IMR-90 (cell line): ENCODE measurements at regions not wholly inside any gene's neighbourhood (a gene's known extent, or its start where the extent isn't known, plus 50 kb on each side); places are given as distances from the start of the nearest gene placed in this dataset.

ENCODE experiments used
- ATAC-seq: fragments of 200-7000 bp; cut with Tn5 transposase; 2 replicates; pipeline ENCODE4 v1.9.1; 2020; ENCODE audit warnings: low read depth, mild to moderate bottlenecking, moderate library complexity
- BruUV-seq: library from RNA; stranded (reverse); fragments of 400-500 nt; replicated peaks from 2 replicates; lab custom pipeline; 2021; lab: Mats Ljungman, UMichigan
- CTCF ChIA-PET: fragments of 300-600 bp; formaldehyde crosslinking; extraction: SDS; loops from one replicate; lab custom pipeline; 2021; ENCODE audit warnings: antibody characterized with exemption; lab: Yijun Ruan, JAX
- POLR2A ChIA-PET: fragments of 300-600 bp; sonication (Branson Sonifier 250); formaldehyde crosslinking; loops from one replicate; lab custom pipeline; 2022; ENCODE audit warnings: antibody characterized with exemption; ENCODE audit not compliant: unreplicated experiment; lab: Charles Lee
- DNase-seq: peaks from one replicate; pipeline ENCODE4 v3.0.0; 2013
- H2AFZ ChIP-seq: replicated peaks from 2 replicates; pipeline ENCODE3; 2013; ENCODE audit warnings: low read length, mild to moderate bottlenecking; ENCODE audit not compliant: poor library complexity
- H2AK5ac ChIP-seq: 2 replicates; pipeline ENCODE4 v1.6.1; 2013; ENCODE audit warnings: low read depth, low read length, inconsistent platforms
- H2AK9ac ChIP-seq: replicated peaks from 2 replicates; pipeline ENCODE3; 2013; ENCODE audit warnings: mild to moderate bottlenecking, low read depth, low read length, moderate library complexity; ENCODE audit not compliant: poor library complexity
- H2BK120ac ChIP-seq: 2 replicates; pipeline ENCODE4 v1.6.1; 2013; ENCODE audit warnings: low read depth, low read length, inconsistent platforms
- H2BK15ac ChIP-seq: 3 replicates; pipeline ENCODE4 v1.6.1; 2013; ENCODE audit warnings: low read depth, low read length, inconsistent platforms
- H2BK20ac ChIP-seq: 2 replicates; pipeline ENCODE4 v1.6.1; 2013; ENCODE audit warnings: low read depth, mild to moderate bottlenecking, inconsistent platforms, low read length, moderate library complexity
- H2BK5ac ChIP-seq: 2 replicates; pipeline ENCODE4 v1.6.1; 2013; ENCODE audit warnings: mild to moderate bottlenecking, low read depth, low read length, inconsistent platforms; ENCODE audit not compliant: poor library complexity, severe bottlenecking
- H3K14ac ChIP-seq: replicated peaks from 2 replicates; pipeline ENCODE4 v1.6.1; 2013; ENCODE audit warnings: low read depth, low read length, inconsistent platforms
- H3K18ac ChIP-seq: 2 replicates; pipeline ENCODE4 v1.6.1; 2013; ENCODE audit warnings: low read depth, low read length, control low read depth
- H3K23ac ChIP-seq: 2 replicates; pipeline ENCODE4 v1.6.1; 2013; ENCODE audit warnings: low read depth, low read length, inconsistent platforms
- H3K27ac ChIP-seq: 2 replicates; pipeline ENCODE4 v1.5.1; 2013; ENCODE audit warnings: mild to moderate bottlenecking, control low read depth, low read length; ENCODE audit not compliant: insufficient read depth
- H3K27me3 ChIP-seq: 2 replicates; pipeline ENCODE4 v1.6.1; 2013; ENCODE audit warnings: low read length; ENCODE audit not compliant: control insufficient read depth, insufficient read depth
- H3K36me3 ChIP-seq: 2 replicates; pipeline ENCODE4 v1.6.1; 2013; ENCODE audit warnings: low read length, mixed read lengths; ENCODE audit not compliant: control insufficient read depth, insufficient read depth
- H3K4ac ChIP-seq: 2 replicates; pipeline ENCODE4 v1.6.1; 2013; ENCODE audit warnings: low read depth, low read length, inconsistent platforms
- H3K4me1 ChIP-seq: 2 replicates; pipeline ENCODE4 v1.6.1; 2013; ENCODE audit warnings: low read length, mixed read lengths; ENCODE audit not compliant: control insufficient read depth, insufficient read depth
- H3K4me2 ChIP-seq: 2 replicates; pipeline ENCODE4 v1.6.1; 2013; ENCODE audit warnings: low read depth, mild to moderate bottlenecking, control low read depth, low read length, moderate library complexity
- H3K4me3 ChIP-seq: 2 replicates; pipeline ENCODE4 v1.5.1; 2013; ENCODE audit warnings: low read depth, mild to moderate bottlenecking, control low read depth, low read length, moderate library complexity; ENCODE audit not compliant: insufficient read depth
- H3K56ac ChIP-seq: 2 replicates; pipeline ENCODE4 v1.6.1; 2013; ENCODE audit warnings: low read length, inconsistent platforms; ENCODE audit not compliant: insufficient read depth; ENCODE audit errors: extremely low read depth
- H3K79me1 ChIP-seq, 2 experiments: 2 replicates each; pipeline ENCODE4 v1.6.1; 2013; ENCODE audit warnings: low read length in 2 of 2, inconsistent platforms in 1 of 2, low read depth in 1 of 2
- H3K9ac ChIP-seq: 2 replicates; pipeline ENCODE4 v1.6.1; 2013; ENCODE audit warnings: low read depth, low read length, control low read depth
- H3K9me1 ChIP-seq: 2 replicates; pipeline ENCODE4 v1.6.1; 2013; ENCODE audit warnings: low read length, inconsistent platforms; ENCODE audit not compliant: insufficient read depth
- H3K9me3 ChIP-seq: 2 replicates; pipeline ENCODE4 v1.6.1; 2013; ENCODE audit warnings: low read length; ENCODE audit not compliant: control insufficient read depth, insufficient read depth
- H4K20me1 ChIP-seq: 2 replicates; pipeline ENCODE4 v1.6.1; 2013; ENCODE audit warnings: low read length, inconsistent platforms; ENCODE audit not compliant: insufficient read depth
- H4K5ac ChIP-seq: 2 replicates; pipeline ENCODE4 v1.6.1; 2013; ENCODE audit warnings: mild to moderate bottlenecking, low read depth, low read length, control low read depth
- H4K8ac ChIP-seq, 2 experiments: 2 replicates each; pipeline ENCODE4 v1.6.1; 2013; ENCODE audit warnings: low read depth in 2 of 2, low read length in 2 of 2, control low read depth in 1 of 2, inconsistent platforms in 1 of 2
- H4K91ac ChIP-seq: 2 replicates; pipeline ENCODE4 v1.6.1; 2013; ENCODE audit warnings: low read depth, low read length, inconsistent platforms; ENCODE audit not compliant: insufficient read depth
- ELK1 ChIP-seq: fragments of 150-350 bp; IDR thresholded peaks from 2 replicates; pipeline ENCODE4 v1.6.1; 2016; ENCODE audit warnings: low read depth, mild to moderate bottlenecking, low read length, moderate library complexity, borderline replicate concordance
- POLR2A ChIP-seq: IDR thresholded peaks from 2 replicates; pipeline ENCODE4 v1.6.1; 2012; ENCODE audit warnings: mild to moderate bottlenecking, low read depth, low read length
- SMC3 ChIP-seq: fragments of 150-350 bp; IDR thresholded peaks from 2 replicates; pipeline ENCODE4 v1.6.1; 2016; ENCODE audit warnings: low read depth, mild to moderate bottlenecking, antibody characterized with exemption, low read length, moderate library complexity
- WGBS, 2 experiments: methylation state at CpG; one replicate each; pipeline versions ENCODE4 v1.1.5 to v1.1.7; 2013; ENCODE audit warnings: missing lambda C conversion rate in 2 of 2; ENCODE audit not compliant: insufficient read length in 1 of 2; ENCODE audit errors: extremely low coverage in 2 of 2; 5-methylcytosine and 5-hydroxymethylcytosine counted together
- dilution Hi-C: fragments of 300-500 bp; cut with HindIII; formaldehyde crosslinking; loops from one replicate; pipeline ENCODE4 v1.14.3; 2018; ENCODE audit warnings: low sequenced_read_pairs; ENCODE audit not compliant: unreplicated experiment
- in situ Hi-C: fragments of 300-500 bp; cut with MboI; formaldehyde crosslinking; loops from 3 replicates; pipeline ENCODE4 v1.14.3; 2019; ENCODE audit warnings: low sequenced_read_pairs, inconsistent platforms, mixed read lengths
- intact Hi-C: fragments of 100-400 bp; cut with micrococcal nuclease; formaldehyde crosslinking; loops from 2 replicates; pipeline ENCODE4 v1.10.0; 2022

DNA sequence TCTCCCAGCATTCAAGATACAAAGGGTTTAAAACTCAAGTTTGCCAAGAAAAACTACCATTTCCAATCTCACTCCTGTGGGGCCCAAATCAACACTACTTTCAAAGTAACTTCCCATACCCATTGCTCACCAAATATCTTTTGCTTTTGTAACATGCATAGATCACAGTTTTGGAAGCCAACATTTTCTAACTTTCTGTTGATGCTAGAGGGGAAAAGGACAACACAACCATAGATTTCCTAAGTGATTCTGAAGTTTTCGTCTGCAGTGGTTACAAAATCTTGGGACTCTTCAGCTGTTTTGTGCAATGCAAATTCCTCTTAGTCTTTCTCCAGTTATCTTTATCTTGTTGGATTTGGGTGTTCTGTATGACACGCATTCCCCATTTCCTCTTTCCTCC lies 94.1 kb upstream of the PAPPA start:
- CTCF ChIA-PET, result no interaction called here
- no peak overlapping the region for H3K4ac ChIP-seq
- no peak overlapping the region for H3K4me3 ChIP-seq
- H3K27me3 ChIP-seq, result no peaks in the 10 kb centered on the region
- H2BK15ac ChIP-seq, result no peak overlapping the region
- no peak overlapping the region for H2AK9ac ChIP-seq
- H2BK5ac ChIP-seq, result no peak overlapping the region
- H3K14ac ChIP-seq, result no peak overlapping the region
- no peak overlapping the region for H2AK5ac ChIP-seq
- WGBS, 2 experiments, result no CpG with 5 or more reads among the region's 2 CpGs
- H4K20me1 ChIP-seq, result no peaks in the 10 kb centered on the region
- no peaks in the 10 kb centered on the region for H3K36me3 ChIP-seq
- no peaks in the 10 kb centered on the region for H3K9me1 ChIP-seq
- DNase-seq (no peak), ATAC-seq (no peak)
- in situ Hi-C loops (no loop called here), intact Hi-C loops (no loop called here), dilution Hi-C loops (no loop called here)
- TF ChIP-seq ELK1 (no peak), POLR2A (no peak), SMC3 (no peak)
- no peaks in the 10 kb centered on the region for H3K79me1 ChIP-seq
- no peak overlapping the region for H4K91ac ChIP-seq
- H3K9me3 ChIP-seq, result no peaks in the 10 kb centered on the region
- no TSS peak for BruUV-seq
- no peak overlapping the region for H3K9ac ChIP-seq
- POLR2A ChIA-PET, result no interaction called here
- H2BK120ac ChIP-seq, result no peak overlapping the region; the same call in 1 of the 2 replicates
- no peak overlapping the region for H2AFZ ChIP-seq
- no peak overlapping the region for H3K4me2 ChIP-seq
- H3K23ac ChIP-seq, result no peak overlapping the region
- no peak overlapping the region for H4K8ac ChIP-seq
- H3K56ac ChIP-seq, result no peak overlapping the region
- H3K4me1 ChIP-seq, result peaks cover 2% of the 10 kb centered on the region; the same call in 1 of the 2 replicates
- no peak overlapping the region for H4K5ac ChIP-seq
- H2BK20ac ChIP-seq, result no peak overlapping the region
- H3K18ac ChIP-seq, result no peak overlapping the region
- H3K27ac ChIP-seq, result no peak overlapping the region
